H1 (cell line): ENCODE measurements at regions not wholly inside any gene's neighbourhood (a gene's known extent, or its start where the extent isn't known, plus 50 kb on each side); places are given as distances from the start of the nearest gene placed in this dataset.

Experiments used
- EP300 ChIP-seq, 2 experiments: IDR thresholded peaks; 1 replicate in 1 of 2; 2 replicates in 1 of 2; pipeline ENCODE4 v1.6.1; 2011 to 2012; ENCODE audit warnings: low read depth in 2 of 2, low read length in 2 of 2, mild to moderate bottlenecking in 2 of 2, borderline replicate concordance in 1 of 2, inconsistent platforms in 1 of 2, moderate library complexity in 1 of 2
- KDM1A ChIP-seq: fragments of 200-600, 300-600 bp; sonication (generic); IDR thresholded peaks from 2 replicates; pipeline ENCODE4 v1.7.1; 2016; ENCODE audit warnings: mild to moderate bottlenecking, low read length, borderline replicate concordance
- MAFK ChIP-seq: IDR thresholded peaks from 2 replicates; pipeline ENCODE4 v1.6.1; 2012; ENCODE audit warnings: low read depth, mild to moderate bottlenecking, improper control_type of control experiment, low read length
- YY1 ChIP-seq: IDR thresholded peaks from 2 replicates; pipeline ENCODE4 v1.6.1; 2011; ENCODE audit warnings: low read depth, mild to moderate bottlenecking, low read length
- TF ChIP-seq, protein P1 (sequence below): IDR thresholded peaks from 2 replicates; pipeline ENCODE4 v1.6.1; 2012; ENCODE audit warnings: low read length, inconsistent platforms

DNA sequence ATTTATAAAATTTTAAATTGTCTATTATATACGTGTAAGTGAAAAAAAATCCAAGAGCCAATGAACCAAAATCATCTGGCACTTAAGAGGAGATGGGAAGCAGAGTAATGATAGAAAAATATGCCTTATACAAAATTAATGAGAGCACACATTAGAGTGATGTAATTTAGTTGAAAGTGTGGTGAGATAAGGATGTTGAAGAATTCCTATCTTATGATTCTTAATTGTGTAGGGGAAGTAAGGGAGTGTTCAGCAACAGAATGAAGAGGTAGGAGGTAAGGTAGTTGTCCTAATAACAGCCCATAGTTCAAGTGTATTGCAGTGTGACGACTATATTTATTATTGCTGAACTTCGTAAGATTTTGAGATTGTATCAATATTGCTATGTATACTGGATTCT lies 843.4 kb upstream of the FLRT2 start (continued):
- TF ChIP-seq EP300 (IDR thresholded peaks at IDR 0.05; ENCODE audit: borderline replicate concordance in 1 of 2, low read depth in 2 of 2, low read length in 2 of 2) (no peak), MAFK (no peak), KDM1A (no peak), YY1 (no peak)
- TF ChIP-seq, protein P1, sequence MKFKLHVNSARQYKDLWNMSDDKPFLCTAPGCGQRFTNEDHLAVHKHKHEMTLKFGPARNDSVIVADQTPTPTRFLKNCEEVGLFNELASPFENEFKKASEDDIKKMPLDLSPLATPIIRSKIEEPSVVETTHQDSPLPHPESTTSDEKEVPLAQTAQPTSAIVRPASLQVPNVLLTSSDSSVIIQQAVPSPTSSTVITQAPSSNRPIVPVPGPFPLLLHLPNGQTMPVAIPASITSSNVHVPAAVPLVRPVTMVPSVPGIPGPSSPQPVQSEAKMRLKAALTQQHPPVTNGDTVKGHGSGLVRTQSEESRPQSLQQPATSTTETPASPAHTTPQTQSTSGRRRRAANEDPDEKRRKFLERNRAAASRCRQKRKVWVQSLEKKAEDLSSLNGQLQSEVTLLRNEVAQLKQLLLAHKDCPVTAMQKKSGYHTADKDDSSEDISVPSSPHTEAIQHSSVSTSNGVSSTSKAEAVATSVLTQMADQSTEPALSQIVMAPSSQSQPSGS = no peak
